Middle frontal gyrus (tissue), 1 donor: ENCODE measurements at regions not wholly inside any gene's neighbourhood (a gene's known extent, or its start where the extent isn't known, plus 50 kb on each side); places are given as distances from the start of the nearest gene placed in this dataset.
"Not testable (repeated sequence)": the region's sequence is repeated elsewhere in the genome, so short reads cannot be mapped to it uniquely, and the experiment has no call there.

Experiments
- DNase-seq: peaks from one replicate; pipeline ENCODE4 v3.0.0-alpha.2; 2015; ENCODE audit warnings: low spot score; ENCODE audit errors: extremely low spot score

GRCh38 chr13:87976650-87977049, 305.5 kb downstream of the SLITRK5 start:
- not testable (repeated sequence) for DNase-seq

- no peak for DNase-seq
Measured at GRCh38 chr13:87981416-87981815, 310.2 kb downstream of the SLITRK5 start.

GRCh38 chr13:87982400-87982799, 311.2 kb downstream of the SLITRK5 start:
- no peak for DNase-seq

- no peak for DNase-seq
Measured at GRCh38 chr13:87986639-87987250, 315.6 kb downstream of the SLITRK5 start.

- DNase-seq, result no peak
Measured at GRCh38 chr13:87998081-87998480, 326.9 kb downstream of the SLITRK5 start.

GRCh38 chr13:87999240-87999700, 328.1 kb downstream of the SLITRK5 start:
- no peak for DNase-seq

GRCh38 chr13:87999788-88000187, 328.6 kb downstream of the SLITRK5 start:
- DNase-seq, result no peak

- DNase-seq, result no peak
Measured at GRCh38 chr13:88000239-88000638, 329.1 kb downstream of the SLITRK5 start.

GRCh38 chr13:88000787-88001186, 329.6 kb downstream of the SLITRK5 start:
- no peak for DNase-seq

- DNase-seq, result no peak
Measured at GRCh38 chr13:88005188-88005587, 334.0 kb downstream of the SLITRK5 start.

- DNase-seq, result no peak
Measured at GRCh38 chr13:88014527-88014926, 343.4 kb downstream of the SLITRK5 start.

- no peak for DNase-seq
Measured at GRCh38 chr13:88022431-88023208, 351.4 kb downstream of the SLITRK5 start.

GRCh38 chr13:88026241-88026640, 355.1 kb downstream of the SLITRK5 start:
- DNase-seq, result no peak

GRCh38 chr13:88031980-88032559, 360.9 kb downstream of the SLITRK5 start:
- DNase-seq, result no peak

GRCh38 chr13:88036205-88036604, 365.0 kb downstream of the SLITRK5 start:
- DNase-seq, result not testable (repeated sequence)

- no peak for DNase-seq
Measured at GRCh38 chr13:88042489-88042888, 371.3 kb downstream of the SLITRK5 start.

- no peak for DNase-seq
Measured at GRCh38 chr13:88051746-88052482, 380.7 kb downstream of the SLITRK5 start.

- DNase-seq, result no peak
Measured at GRCh38 chr13:88063741-88064140, 392.6 kb downstream of the SLITRK5 start.

GRCh38 chr13:88066847-88067246, 395.7 kb downstream of the SLITRK5 start:
- no peak for DNase-seq

- DNase-seq, result no peak
Measured at GRCh38 chr13:88068316-88068715, 397.1 kb downstream of the SLITRK5 start.

- DNase-seq, result no peak
Measured at GRCh38 chr13:88068975-88069374, 397.8 kb downstream of the SLITRK5 start.

- DNase-seq, result no peak
Measured at GRCh38 chr13:88071371-88071770, 400.2 kb downstream of the SLITRK5 start.
